ENCODE measurements at regions not wholly inside any gene's neighbourhood (a gene's known extent, or its start where the extent isn't known, plus 50 kb on each side); places are given as distances from the start of the nearest gene placed in this dataset.

GRCh38 chr5:110341836-110342235 is 384.6 kb downstream of the TMEM232 start:
- no peak overlapping the region for H3K9ac ChIP-seq (ENCODE audit: low read depth, low read length)
- H3K27me3 ChIP-seq (ENCODE audit: insufficient read depth, low read length, poor library complexity), result no peaks in the 10 kb centered on the region
- H3K79me2 ChIP-seq (ENCODE audit: insufficient read depth, low read length), result no peaks in the 10 kb centered on the region
- no peak overlapping the region for H3K27ac ChIP-seq (ENCODE audit: low read length)
- H3K4me3 ChIP-seq (ENCODE audit: low read depth in 1 of 2, low read length in 2 of 2), result no peak overlapping the region
- no peaks in the 10 kb centered on the region for H3K4me1 ChIP-seq (ENCODE audit: insufficient read depth, low read length)
- no peak overlapping the region for H2AFZ ChIP-seq (ENCODE audit: low read depth, low read length)
- H4K20me1 ChIP-seq (ENCODE audit: insufficient read depth, low read length), result no peaks in the 10 kb centered on the region
- no peak overlapping the region for H3K4me2 ChIP-seq (ENCODE audit: insufficient read depth, low read length)
- DNase-seq (no peak), ATAC-seq (ENCODE audit: insufficient read depth, low read depth) (no peak)
- no peaks in the 10 kb centered on the region for H3K9me3 ChIP-seq (ENCODE audit: insufficient read depth, low read length, severe bottlenecking)
- TF ChIP-seq EZH2 (IDR thresholded peaks at IDR 0.05; ENCODE audit: borderline replicate concordance, low read depth, low read length, severe bottlenecking) (no peak), CTCF (IDR thresholded peaks at IDR 0.05; ENCODE audit: borderline replicate concordance, extremely low read depth, low read length, poor library complexity, severe bottlenecking) (no peak)
- H3K36me3 ChIP-seq (ENCODE audit: insufficient read depth, low read length), result no peaks in the 10 kb centered on the region

GRCh38 chr5:110342683-110343082 is 383.8 kb downstream of the TMEM232 start:
- Histone ChIP-seq H3K27me3 (ENCODE audit: insufficient read depth, low read length, poor library complexity) (no peaks in the 10 kb centered on the region), H2AFZ (ENCODE audit: low read depth, low read length) (no peak overlapping the region), H3K9me3 (ENCODE audit: insufficient read depth, low read length, severe bottlenecking) (no peaks in the 10 kb centered on the region), H4K20me1 (ENCODE audit: insufficient read depth, low read length) (no peaks in the 10 kb centered on the region), H3K27ac (ENCODE audit: low read length) (no peak overlapping the region), H3K36me3 (ENCODE audit: insufficient read depth, low read length) (no peaks in the 10 kb centered on the region), H3K4me1 (ENCODE audit: insufficient read depth, low read length) (no peaks in the 10 kb centered on the region), H3K79me2 (ENCODE audit: insufficient read depth, low read length) (no peaks in the 10 kb centered on the region), H3K4me2 (ENCODE audit: insufficient read depth, low read length) (no peak overlapping the region), H3K9ac (ENCODE audit: low read depth, low read length) (no peak overlapping the region), H3K4me3 (ENCODE audit: low read depth in 1 of 2, low read length in 2 of 2) (no peak overlapping the region)
- TF ChIP-seq EZH2 (IDR thresholded peaks at IDR 0.05; ENCODE audit: borderline replicate concordance, low read depth, low read length, severe bottlenecking), result no peak
- no peak for TF ChIP-seq CTCF (IDR thresholded peaks at IDR 0.05; ENCODE audit: borderline replicate concordance, extremely low read depth, low read length, poor library complexity, severe bottlenecking)
- DNase-seq (no peak), ATAC-seq (ENCODE audit: insufficient read depth, low read depth) (no peak)

GRCh38 chr5:110343616-110344015 is 382.9 kb downstream of the TMEM232 start:
- ATAC-seq (ENCODE audit: insufficient read depth, low read depth) (no peak), DNase-seq (no peak)
- H4K20me1 ChIP-seq (ENCODE audit: insufficient read depth, low read length), result no peaks in the 10 kb centered on the region
- no peaks in the 10 kb centered on the region for H3K36me3 ChIP-seq (ENCODE audit: insufficient read depth, low read length)
- H3K27ac ChIP-seq (ENCODE audit: low read length), result no peak overlapping the region
- no peaks in the 10 kb centered on the region for H3K79me2 ChIP-seq (ENCODE audit: insufficient read depth, low read length)
- no peaks in the 10 kb centered on the region for H3K27me3 ChIP-seq (ENCODE audit: insufficient read depth, low read length, poor library complexity)
- H3K9ac ChIP-seq (ENCODE audit: low read depth, low read length), result no peak overlapping the region
- no peaks in the 10 kb centered on the region for H3K4me1 ChIP-seq (ENCODE audit: insufficient read depth, low read length)
- H3K4me2 ChIP-seq (ENCODE audit: insufficient read depth, low read length), result no peak overlapping the region
- no peak overlapping the region for H3K4me3 ChIP-seq (ENCODE audit: low read depth in 1 of 2, low read length in 2 of 2)
- TF ChIP-seq EZH2 (IDR thresholded peaks at IDR 0.05; ENCODE audit: borderline replicate concordance, low read depth, low read length, severe bottlenecking) (no peak), CTCF (IDR thresholded peaks at IDR 0.05; ENCODE audit: borderline replicate concordance, extremely low read depth, low read length, poor library complexity, severe bottlenecking) (no peak)
- no peaks in the 10 kb centered on the region for H3K9me3 ChIP-seq (ENCODE audit: insufficient read depth, low read length, severe bottlenecking)
- H2AFZ ChIP-seq (ENCODE audit: low read depth, low read length), result no peak overlapping the region

GRCh38 chr5:110345623-110346022 is 380.8 kb downstream of the TMEM232 start:
- no peak for TF ChIP-seq CTCF (IDR thresholded peaks at IDR 0.05; ENCODE audit: borderline replicate concordance, extremely low read depth, low read length, poor library complexity, severe bottlenecking)
- no peak for TF ChIP-seq EZH2 (IDR thresholded peaks at IDR 0.05; ENCODE audit: borderline replicate concordance, low read depth, low read length, severe bottlenecking)
- ATAC-seq (ENCODE audit: insufficient read depth, low read depth) (no peak), DNase-seq (no peak)
- H4K20me1 ChIP-seq (ENCODE audit: insufficient read depth, low read length), result no peaks in the 10 kb centered on the region
- H3K27me3 ChIP-seq (ENCODE audit: insufficient read depth, low read length, poor library complexity), result no peaks in the 10 kb centered on the region
- H3K4me3 ChIP-seq (ENCODE audit: low read depth in 1 of 2, low read length in 2 of 2), result no peak overlapping the region
- H3K4me2 ChIP-seq (ENCODE audit: insufficient read depth, low read length), result no peak overlapping the region
- no peaks in the 10 kb centered on the region for H3K4me1 ChIP-seq (ENCODE audit: insufficient read depth, low read length)
- no peak overlapping the region for H3K9ac ChIP-seq (ENCODE audit: low read depth, low read length)
- H3K36me3 ChIP-seq (ENCODE audit: insufficient read depth, low read length), result no peaks in the 10 kb centered on the region
- H3K27ac ChIP-seq (ENCODE audit: low read length), result no peak overlapping the region
- no peaks in the 10 kb centered on the region for H3K9me3 ChIP-seq (ENCODE audit: insufficient read depth, low read length, severe bottlenecking)
- no peaks in the 10 kb centered on the region for H3K79me2 ChIP-seq (ENCODE audit: insufficient read depth, low read length)
- H2AFZ ChIP-seq (ENCODE audit: low read depth, low read length), result no peak overlapping the region

All from DND-41 (cell line).